ENCODE measurements at regions not wholly inside any gene's neighbourhood (a gene's known extent, or its start where the extent isn't known, plus 50 kb on each side); places are given as distances from the start of the nearest gene placed in this dataset.
"Not testable (repeated sequence)": the region's sequence is repeated elsewhere in the genome, so short reads cannot be mapped to it uniquely, and the experiment has no call there.

- no peak for DNase-seq
Measured at GRCh38 chr5:167049771-167050567, 1241.5 kb upstream of the WWC1 start.

GRCh38 chr5:167050568-167051401 is 1240.7 kb upstream of the WWC1 start:
- no peak for DNase-seq

- no peak for DNase-seq
Measured at GRCh38 chr5:167051402-167051768, 1240.1 kb upstream of the WWC1 start.

- no peak for DNase-seq
Measured at GRCh38 chr5:167052791-167053190, 1238.7 kb upstream of the WWC1 start.

- DNase-seq, result no peak
Measured at GRCh38 chr5:167057665-167058064, 1233.8 kb upstream of the WWC1 start.

GRCh38 chr5:167061695-167062094 is 1229.8 kb upstream of the WWC1 start:
- no peak for DNase-seq

GRCh38 chr5:167063116-167063515 is 1228.3 kb upstream of the WWC1 start:
- DNase-seq, result no peak

GRCh38 chr5:167063788-167064187 is 1227.7 kb upstream of the WWC1 start:
- no peak for DNase-seq

- no peak for DNase-seq
Measured at GRCh38 chr5:167064198-167064776, 1227.2 kb upstream of the WWC1 start.

- no peak for DNase-seq
Measured at GRCh38 chr5:167065794-167066193, 1225.7 kb upstream of the WWC1 start.

GRCh38 chr5:167071981-167072610 is 1219.3 kb upstream of the WWC1 start:
- no peak for DNase-seq

GRCh38 chr5:167081561-167081960 is 1209.9 kb upstream of the WWC1 start:
- DNase-seq, result no peak

- no peak for DNase-seq
Measured at GRCh38 chr5:167096816-167097215, 1194.6 kb upstream of the WWC1 start.

- no peak for DNase-seq
Measured at GRCh38 chr5:167104351-167104750, 1187.1 kb upstream of the WWC1 start.

GRCh38 chr5:167105941-167106340 is 1185.5 kb upstream of the WWC1 start:
- DNase-seq, result no peak

- DNase-seq, result no peak
Measured at GRCh38 chr5:167107684-167108083, 1183.8 kb upstream of the WWC1 start.

- DNase-seq, result not testable (repeated sequence)
Measured at GRCh38 chr5:167108266-167108665, 1183.2 kb upstream of the WWC1 start.

GRCh38 chr5:167112556-167112955 is 1178.9 kb upstream of the WWC1 start:
- DNase-seq, result no peak

GRCh38 chr5:167122267-167122666 is 1169.2 kb upstream of the WWC1 start:
- DNase-seq, result no peak

GRCh38 chr5:167123126-167123525 is 1168.3 kb upstream of the WWC1 start:
- DNase-seq, result no peak

GRCh38 chr5:167128581-167128980 is 1162.9 kb upstream of the WWC1 start:
- no peak for DNase-seq

GRCh38 chr5:167140548-167141291 is 1150.7 kb upstream of the WWC1 start:
- DNase-seq, result no peak

GRCh38 chr5:167143716-167144115 is 1147.7 kb upstream of the WWC1 start:
- DNase-seq, result no peak

All from activated CD8-positive, alpha-beta memory T cell treated with anti-CD3 and anti-CD28 coated beads, Interleukin-2, amount 50 U/mL, for 4 hours (primary cell).